ENCODE measurements at regions not wholly inside any gene's neighbourhood (a gene's known extent, or its start where the extent isn't known, plus 50 kb on each side); places are given as distances from the start of the nearest gene placed in this dataset.

DNA sequence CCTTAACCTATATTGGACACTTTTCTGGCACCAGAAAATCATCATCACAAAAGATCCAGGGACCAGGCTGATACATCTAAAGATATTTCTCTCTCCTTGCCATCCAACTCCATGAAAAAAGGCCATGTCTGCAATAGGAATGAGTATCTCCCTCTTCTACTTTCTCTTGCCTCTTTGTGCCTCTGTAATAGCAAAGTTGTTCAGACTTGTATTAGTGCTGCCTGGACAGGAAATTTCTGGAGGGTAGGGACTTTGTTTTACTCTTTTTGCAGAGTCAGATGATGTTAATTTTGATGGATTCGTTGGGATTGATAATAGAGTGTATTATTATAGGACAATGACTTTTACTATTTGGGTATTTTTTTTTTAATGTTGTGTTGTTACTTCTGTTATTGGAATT is 376.3 kb downstream of the INHBA start:
- no peak for DNase-seq (ENCODE audit: low spot score in 2 of 2)
- Histone ChIP-seq H3K27ac (no peak overlapping the region), H3K9me3 (no peaks in the 10 kb centered on the region), H3K4me1 (no peaks in the 10 kb centered on the region), H3K4me3 (no peak overlapping the region), H3K27me3 (no peaks in the 10 kb centered on the region), H3K36me3 (no peaks in the 10 kb centered on the region)
- WGBS: 49% methylated on average over 1 of the region's 1 CpG
- TF ChIP-seq POLR2AphosphoS5 (IDR thresholded peaks at IDR 0.05) (no peak), EP300 (IDR thresholded peaks at IDR 0.05) (no peak)
- TF ChIP-seq, protein P1, sequence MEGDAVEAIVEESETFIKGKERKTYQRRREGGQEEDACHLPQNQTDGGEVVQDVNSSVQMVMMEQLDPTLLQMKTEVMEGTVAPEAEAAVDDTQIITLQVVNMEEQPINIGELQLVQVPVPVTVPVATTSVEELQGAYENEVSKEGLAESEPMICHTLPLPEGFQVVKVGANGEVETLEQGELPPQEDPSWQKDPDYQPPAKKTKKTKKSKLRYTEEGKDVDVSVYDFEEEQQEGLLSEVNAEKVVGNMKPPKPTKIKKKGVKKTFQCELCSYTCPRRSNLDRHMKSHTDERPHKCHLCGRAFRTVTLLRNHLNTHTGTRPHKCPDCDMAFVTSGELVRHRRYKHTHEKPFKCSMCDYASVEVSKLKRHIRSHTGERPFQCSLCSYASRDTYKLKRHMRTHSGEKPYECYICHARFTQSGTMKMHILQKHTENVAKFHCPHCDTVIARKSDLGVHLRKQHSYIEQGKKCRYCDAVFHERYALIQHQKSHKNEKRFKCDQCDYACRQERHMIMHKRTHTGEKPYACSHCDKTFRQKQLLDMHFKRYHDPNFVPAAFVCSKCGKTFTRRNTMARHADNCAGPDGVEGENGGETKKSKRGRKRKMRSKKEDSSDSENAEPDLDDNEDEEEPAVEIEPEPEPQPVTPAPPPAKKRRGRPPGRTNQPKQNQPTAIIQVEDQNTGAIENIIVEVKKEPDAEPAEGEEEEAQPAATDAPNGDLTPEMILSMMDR (IDR thresholded peaks at IDR 0.05): no peak

DNA sequence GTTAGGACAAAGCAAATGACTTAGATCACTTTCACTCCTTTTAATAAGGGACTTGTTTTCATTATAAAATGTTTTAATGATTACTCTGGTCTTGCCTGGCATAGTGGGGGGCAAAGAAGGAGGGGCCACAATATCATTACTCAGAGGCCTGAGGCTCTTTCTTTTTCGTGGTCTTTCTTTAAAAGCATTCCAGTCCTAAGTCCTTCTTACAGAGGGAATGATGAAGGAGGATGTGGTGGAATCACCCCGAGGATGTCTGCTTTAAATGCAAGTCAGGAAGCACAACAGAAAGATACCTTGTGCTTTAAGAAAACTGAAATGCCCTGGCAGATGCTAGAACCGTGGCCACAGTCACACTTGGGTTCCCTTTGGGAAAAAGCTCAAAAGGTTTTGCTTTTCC is 379.1 kb downstream of the INHBA start:
- Histone ChIP-seq H3K4me3 (no peak overlapping the region), H3K4me1 (no peaks in the 10 kb centered on the region), H3K27me3 (no peaks in the 10 kb centered on the region), H3K9me3 (no peaks in the 10 kb centered on the region), H3K27ac (no peak overlapping the region), H3K36me3 (no peaks in the 10 kb centered on the region)
- DNase-seq (ENCODE audit: low spot score in 2 of 2): no peak
- TF ChIP-seq POLR2AphosphoS5 (IDR thresholded peaks at IDR 0.05): no peak
- TF ChIP-seq EP300 (IDR thresholded peaks at IDR 0.05): no peak
- TF ChIP-seq POLR2A (IDR thresholded peaks at IDR 0.05): no peak
- TF ChIP-seq, protein P1 (IDR thresholded peaks at IDR 0.05): no peak
- WGBS: 57% methylated on average over 3 of the region's 3 CpGs

DNA sequence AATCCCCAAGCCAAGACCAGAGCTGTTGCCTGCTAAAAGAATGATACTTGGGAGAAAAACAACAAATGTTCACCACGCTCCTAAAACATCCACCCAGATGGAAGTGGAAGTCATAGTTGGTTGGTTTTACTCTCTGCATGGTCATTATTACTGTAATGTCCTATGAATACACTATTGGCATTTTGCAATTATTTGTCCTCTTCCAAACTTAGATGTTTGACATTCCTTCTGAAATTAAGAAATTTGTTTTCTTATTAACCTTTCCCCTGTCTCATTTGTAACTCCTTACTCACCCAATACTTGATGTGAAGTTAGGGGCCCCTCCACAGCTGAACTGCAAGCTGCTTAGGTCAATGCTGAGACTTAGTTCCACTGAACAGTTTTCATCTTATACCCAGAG is 383.3 kb downstream of the INHBA start:
- TF ChIP-seq EP300 (IDR thresholded peaks at IDR 0.05) (no peak), POLR2A (IDR thresholded peaks at IDR 0.05) (no peak), POLR2AphosphoS5 (IDR thresholded peaks at IDR 0.05) (no peak)
- TF ChIP-seq, protein P1 (IDR thresholded peaks at IDR 0.05): no peak
- Histone ChIP-seq H3K27ac (no peak overlapping the region), H3K36me3 (no peaks in the 10 kb centered on the region), H3K4me1 (no peaks in the 10 kb centered on the region), H3K4me3 (no peak overlapping the region), H3K27me3 (no peaks in the 10 kb centered on the region), H3K9me3 (no peaks in the 10 kb centered on the region)
- WGBS: 82% methylated on average over 1 of the region's 1 CpG
- no peak for DNase-seq (ENCODE audit: low spot score in 2 of 2)

DNA sequence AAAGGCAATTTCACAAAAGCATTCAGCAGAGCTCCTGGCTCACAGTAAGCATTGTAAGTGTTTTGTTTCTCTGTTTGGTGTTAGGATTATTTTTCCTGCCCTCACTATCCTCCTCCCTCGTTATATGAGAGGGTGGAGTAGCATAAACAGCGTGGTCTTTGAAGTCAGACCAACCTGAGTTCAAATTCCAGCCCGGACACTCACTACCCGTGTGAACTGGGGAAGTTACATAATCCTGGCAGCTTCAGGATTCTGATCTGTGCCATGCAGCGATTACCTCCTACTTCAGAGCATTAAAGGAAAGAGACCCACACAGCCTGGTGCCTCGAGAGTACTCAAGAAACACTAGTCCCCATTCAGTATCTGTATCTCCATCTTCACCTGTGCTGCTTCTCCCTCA is 386.5 kb downstream of the INHBA start:
- WGBS: 34% methylated on average over 6 of the region's 6 CpGs
- no peaks in the 10 kb centered on the region for H3K36me3 ChIP-seq
- H3K4me3 ChIP-seq: no peak overlapping the region
- no peaks in the 10 kb centered on the region for H3K9me3 ChIP-seq
- H3K4me1 ChIP-seq: no peaks in the 10 kb centered on the region
- H3K27me3 ChIP-seq: no peaks in the 10 kb centered on the region
- no peak overlapping the region for H3K27ac ChIP-seq
- DNase-seq (ENCODE audit: low spot score in 2 of 2): no peak
- TF ChIP-seq POLR2A (IDR thresholded peaks at IDR 0.05) (no peak), POLR2AphosphoS5 (IDR thresholded peaks at IDR 0.05) (no peak), EP300 (IDR thresholded peaks at IDR 0.05) (no peak)
- TF ChIP-seq, protein P1 (IDR thresholded peaks at IDR 0.05): no peak

DNA sequence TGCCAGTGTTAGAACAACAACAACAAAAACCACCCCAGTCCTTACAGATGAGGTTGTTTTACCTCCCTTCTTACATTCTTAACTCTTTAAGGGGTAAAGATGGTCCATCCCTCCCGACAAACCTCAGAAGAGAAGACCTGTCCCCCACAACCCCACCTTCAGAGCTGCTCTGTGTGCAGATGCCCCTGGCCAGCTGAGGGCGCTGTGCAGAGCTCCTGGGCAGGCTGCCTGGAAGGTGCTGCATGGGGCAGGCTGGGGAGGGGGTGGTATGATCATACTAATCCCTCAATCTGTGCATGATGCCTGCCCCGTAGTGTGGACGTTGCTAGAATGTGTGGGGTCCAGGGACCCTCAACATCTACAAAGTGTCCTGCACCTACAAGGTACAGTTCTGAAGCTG is 387.1 kb downstream of the INHBA start:
- Histone ChIP-seq H3K27me3 (no peaks in the 10 kb centered on the region), H3K27ac (no peak overlapping the region), H3K4me3 (no peak overlapping the region), H3K36me3 (no peaks in the 10 kb centered on the region), H3K9me3 (no peaks in the 10 kb centered on the region), H3K4me1 (no peaks in the 10 kb centered on the region)
- WGBS: 63% methylated on average over 2 of the region's 4 CpGs
- no peak for DNase-seq (ENCODE audit: low spot score in 2 of 2)
- TF ChIP-seq POLR2A (IDR thresholded peaks at IDR 0.05): no peak
- no peak for TF ChIP-seq EP300 (IDR thresholded peaks at IDR 0.05)
- TF ChIP-seq, protein P1 (IDR thresholded peaks at IDR 0.05): no peak
- TF ChIP-seq POLR2AphosphoS5 (IDR thresholded peaks at IDR 0.05): no peak

All from suprapubic skin (tissue), 4 donors.